ENCODE measurements at regions not wholly inside any gene's neighbourhood (a gene's known extent, or its start where the extent isn't known, plus 50 kb on each side); places are given as distances from the start of the nearest gene placed in this dataset.

- in situ Hi-C loops (cut with MboI): no loop called here
- Histone ChIP-seq H4K20me1 (replicated peaks; ENCODE audit: control insufficient read depth, insufficient read depth, low read length) (no peaks in the 10 kb centered on the region), H3K9me3 (replicated peaks; ENCODE audit: control insufficient read depth, insufficient read depth, low read depth, low read length) (peaks cover 2% of the 10 kb centered on the region; the same call in 1 of the 2 replicates), H3K9ac (ENCODE audit: insufficient read depth in 1 of 2, low read depth in 2 of 2, low read length in 2 of 2) (no peak overlapping the region), H3K4me1 (replicated peaks in 1 of 2; ENCODE audit: control insufficient read depth in 2 of 2, insufficient read depth in 2 of 2, low read length in 2 of 2) (no peaks in the 10 kb centered on the region), H3K4me2 (ENCODE audit: insufficient read depth, low read length) (no peak overlapping the region), H3K27me3 (ENCODE audit: control insufficient read depth in 2 of 2, insufficient read depth in 2 of 2, low read length in 2 of 2) (no peaks in the 10 kb centered on the region), H2AFZ (ENCODE audit: low read depth, low read length) (no peak overlapping the region), H3K36me3 (ENCODE audit: control insufficient read depth, insufficient read depth, low read length) (no peaks in the 10 kb centered on the region), H3K27ac (ENCODE audit: extremely low read depth, low read depth, low read length) (no peak overlapping the region), H3K79me2 (ENCODE audit: control insufficient read depth, insufficient read depth, low read length) (no peaks in the 10 kb centered on the region), H3K4me3 (no peak overlapping the region), H3K9me1 (ENCODE audit: control insufficient read depth, insufficient read depth, low read length) (no peaks in the 10 kb centered on the region)
- TF ChIP-seq EHMT2 (IDR thresholded peaks at IDR 0.05): no peak
- TF ChIP-seq CAMTA2 (CRISPR knock-in tag; conservative IDR thresholded peaks at IDR 0.05): no peak
- no TSS peak for BruUV-seq (replicated peaks)
- intact Hi-C loops (cut with micrococcal nuclease): no loop called here
- POLR2A ChIA-PET: no interaction called here
- CTCF ChIA-PET (ENCODE audit: low intra/inter-chr PET ratio): no interaction called here
- ATAC-seq (no peak), DNase-seq (ENCODE audit: extremely low read depth in 1 of 4, low spot score in 3 of 4) (no peak), FAIRE-seq (no peak)
These were observed 300.0 kb downstream of the YTHDC2 start for GRCh38 chr5:113813466-113813865.

- no TSS peak for BruUV-seq (replicated peaks)
- no peaks in the 10 kb centered on the region for H3K9me1 ChIP-seq (ENCODE audit: control insufficient read depth, insufficient read depth, low read length)
- H3K4me3 ChIP-seq: no peak overlapping the region
- H2AFZ ChIP-seq (ENCODE audit: low read depth, low read length): no peak overlapping the region
- ATAC-seq (no peak), DNase-seq (ENCODE audit: extremely low read depth in 1 of 4, low spot score in 3 of 4) (no peak), FAIRE-seq (no peak)
- no peak overlapping the region for H3K27ac ChIP-seq (ENCODE audit: extremely low read depth, low read depth, low read length)
- in situ Hi-C loops (cut with MboI): no loop called here
- no peaks in the 10 kb centered on the region for H3K9me3 ChIP-seq (replicated peaks; ENCODE audit: control insufficient read depth, insufficient read depth, low read depth, low read length)
- POLR2A ChIA-PET: no interaction called here
- H3K27me3 ChIP-seq (ENCODE audit: control insufficient read depth in 2 of 2, insufficient read depth in 2 of 2, low read length in 2 of 2): no peaks in the 10 kb centered on the region
- H3K9ac ChIP-seq (ENCODE audit: insufficient read depth in 1 of 2, low read depth in 2 of 2, low read length in 2 of 2): no peak overlapping the region
- H4K20me1 ChIP-seq (replicated peaks; ENCODE audit: control insufficient read depth, insufficient read depth, low read length): no peaks in the 10 kb centered on the region
- intact Hi-C loops (cut with micrococcal nuclease): no loop called here
- 2% methylated on average over 3 of the region's 3 CpGs for WGBS (ENCODE audit: insufficient coverage, low coverage, missing lambda C conversion rate)
- no peak overlapping the region for H3K4me2 ChIP-seq (ENCODE audit: insufficient read depth, low read length)
- H3K4me1 ChIP-seq (replicated peaks in 1 of 2; ENCODE audit: control insufficient read depth in 2 of 2, insufficient read depth in 2 of 2, low read length in 2 of 2): no peaks in the 10 kb centered on the region
- CTCF ChIA-PET (ENCODE audit: low intra/inter-chr PET ratio): no interaction called here
- H3K79me2 ChIP-seq (ENCODE audit: control insufficient read depth, insufficient read depth, low read length): no peaks in the 10 kb centered on the region
- H3K36me3 ChIP-seq (ENCODE audit: control insufficient read depth, insufficient read depth, low read length): no peaks in the 10 kb centered on the region
- TF ChIP-seq ZNF75A (CRISPR knock-in tag; IDR thresholded peaks at IDR 0.05) (no peak), RBM17 (IDR thresholded peaks at IDR 0.05; ENCODE audit: borderline replicate concordance, low read depth, low read length) (no peak), RAD51 (IDR thresholded peaks at IDR 0.05; ENCODE audit: borderline replicate concordance, low read depth) (peak; percentile 9; the same call in 1 of the 2 replicates), BRCA1 (IDR thresholded peaks at IDR 0.05) (no peak), BRCA1 (CRISPR knock-in tag; IDR thresholded peaks at IDR 0.05) (no peak), ZBTB26 (CRISPR knock-in tag; IDR thresholded peaks at IDR 0.05) (no peak), TSHZ1 (CRISPR knock-in tag; IDR thresholded peaks at IDR 0.05) (no peak), SP1 (CRISPR knock-in tag; IDR thresholded peaks at IDR 0.05) (no peak), POLR2A (conservative IDR thresholded peaks at IDR 0.05) (no peak), TFE3 (CRISPR knock-in tag; IDR thresholded peaks at IDR 0.05) (peak; percentile 86), MXI1 (IDR thresholded peaks at IDR 0.05; ENCODE audit: low read depth, low read length) (no peak), PHF20 (IDR thresholded peaks at IDR 0.05; ENCODE audit: partially characterized antibody) (no peak)
These were observed 304.2 kb downstream of the YTHDC2 start for GRCh38 chr5:113817683-113818082.
